VCaP (cell line): ENCODE measurements at regions not wholly inside any gene's neighbourhood (a gene's known extent, or its start where the extent isn't known, plus 50 kb on each side); places are given as distances from the start of the nearest gene placed in this dataset.
A peak's percentile ranks its signal among the peaks of the same experiment; 100 is the strongest.

Source experiments
- H3K27ac ChIP-seq: fragments of 450-650 bp; 2 replicates; pipeline ENCODE4 v1.5.1; 2017
- CTCF ChIP-seq: fragments of 450-650 bp; conservative IDR thresholded peaks from 2 replicates; pipeline ENCODE4 v1.5.1; 2017; ENCODE audit warnings: mild to moderate bottlenecking, moderate library complexity

GRCh38 chr4:134145369-134145768 lies 56.2 kb downstream of the PABPC4L start:
- no peak for TF ChIP-seq CTCF
- no peak overlapping the region for H3K27ac ChIP-seq

GRCh38 chr4:134144337-134144736 lies 57.3 kb downstream of the PABPC4L start:
- no peak overlapping the region for H3K27ac ChIP-seq
- no peak for TF ChIP-seq CTCF

- no peak for TF ChIP-seq CTCF
Observed at GRCh38 chr4:134141728-134142127, 59.9 kb downstream of the PABPC4L start.

GRCh38 chr4:134139188-134139587 lies 62.4 kb downstream of the PABPC4L start:
- H3K27ac ChIP-seq, result no peak overlapping the region
- no peak for TF ChIP-seq CTCF

More at GRCh38 chr4:134141728-134142127, 59.9 kb downstream of the PABPC4L start:
- H3K27ac ChIP-seq, result no peak overlapping the region

- H3K27ac ChIP-seq, result no peak overlapping the region
- 0 out of 2 replicates have a peak, but pooled peaks have one; percentile 10 for TF ChIP-seq CTCF
Observed at GRCh38 chr4:134132086-134132783, 69.4 kb downstream of the PABPC4L start.

GRCh38 chr4:134126955-134127354 lies 74.6 kb downstream of the PABPC4L start:
- H3K27ac ChIP-seq, result no peak overlapping the region
- no peak for TF ChIP-seq CTCF

- TF ChIP-seq CTCF, result no peak
Observed at GRCh38 chr4:134126000-134126560, 75.5 kb downstream of the PABPC4L start.

More at GRCh38 chr4:134126000-134126560, 75.5 kb downstream of the PABPC4L start:
- H3K27ac ChIP-seq, result no peak overlapping the region
